ENCODE measurements at regions not wholly inside any gene's neighbourhood (a gene's known extent, or its start where the extent isn't known, plus 50 kb on each side); places are given as distances from the start of the nearest gene placed in this dataset.
"Not testable (repeated sequence)": the region's sequence is repeated elsewhere in the genome, so short reads cannot be mapped to it uniquely, and the experiment has no call there.

- DNase-seq (ENCODE audit: low read depth in 2 of 2, low spot score in 1 of 2) = no peak
Observed at GRCh38 chr1:30229960-30230359, 493.4 kb downstream of the MATN1 start.

GRCh38 chr1:30229557-30229956 lies 493.8 kb downstream of the MATN1 start:
- no peak for DNase-seq (ENCODE audit: low read depth in 2 of 2, low spot score in 1 of 2)

GRCh38 chr1:30226648-30227047 lies 496.7 kb downstream of the MATN1 start:
- no peak for DNase-seq (ENCODE audit: low read depth in 2 of 2, low spot score in 1 of 2)

GRCh38 chr1:30225357-30225756 lies 498.0 kb downstream of the MATN1 start:
- DNase-seq (ENCODE audit: low read depth in 2 of 2, low spot score in 1 of 2) = no peak

- no peak for DNase-seq (ENCODE audit: low read depth in 2 of 2, low spot score in 1 of 2)
Observed at GRCh38 chr1:30219675-30220074, 503.7 kb downstream of the MATN1 start.

GRCh38 chr1:30218438-30218837 lies 504.9 kb downstream of the MATN1 start:
- no peak for DNase-seq (ENCODE audit: low read depth in 2 of 2, low spot score in 1 of 2)

GRCh38 chr1:30216602-30217001 lies 506.8 kb downstream of the MATN1 start:
- no peak for DNase-seq (ENCODE audit: low read depth in 2 of 2, low spot score in 1 of 2)

- no peak for DNase-seq (ENCODE audit: low read depth in 2 of 2, low spot score in 1 of 2)
Observed at GRCh38 chr1:30213936-30214335, 509.4 kb downstream of the MATN1 start.

- not testable (repeated sequence) for DNase-seq (ENCODE audit: low read depth in 2 of 2, low spot score in 1 of 2)
Observed at GRCh38 chr1:30207962-30208361, 515.4 kb downstream of the MATN1 start.

GRCh38 chr1:30206631-30207030 lies 516.8 kb downstream of the MATN1 start:
- DNase-seq (ENCODE audit: low read depth in 2 of 2, low spot score in 1 of 2) = not testable (repeated sequence)

- not testable (repeated sequence) for DNase-seq (ENCODE audit: low read depth in 2 of 2, low spot score in 1 of 2)
Observed at GRCh38 chr1:30204916-30205315, 518.5 kb downstream of the MATN1 start.

GRCh38 chr1:30201015-30201414 lies 522.4 kb downstream of the MATN1 start:
- DNase-seq (ENCODE audit: low read depth in 2 of 2, low spot score in 1 of 2) = no peak

- no peak for DNase-seq (ENCODE audit: low read depth in 2 of 2, low spot score in 1 of 2)
Observed at GRCh38 chr1:30200161-30200560, 523.2 kb downstream of the MATN1 start.

GRCh38 chr1:30199563-30199962 lies 523.8 kb downstream of the MATN1 start:
- DNase-seq (ENCODE audit: low read depth in 2 of 2, low spot score in 1 of 2) = no peak

- no peak for DNase-seq (ENCODE audit: low read depth in 2 of 2, low spot score in 1 of 2)
Observed at GRCh38 chr1:30198795-30199403, 524.5 kb downstream of the MATN1 start.

GRCh38 chr1:30198451-30198760 lies 525.0 kb downstream of the MATN1 start:
- DNase-seq (ENCODE audit: low read depth in 2 of 2, low spot score in 1 of 2) = no peak

- DNase-seq (ENCODE audit: low read depth in 2 of 2, low spot score in 1 of 2) = no peak
Observed at GRCh38 chr1:30197639-30198450, 525.5 kb downstream of the MATN1 start.

GRCh38 chr1:30196872-30197638 lies 526.3 kb downstream of the MATN1 start:
- no peak for DNase-seq (ENCODE audit: low read depth in 2 of 2, low spot score in 1 of 2)

- DNase-seq (ENCODE audit: low read depth in 2 of 2, low spot score in 1 of 2) = no peak
Observed at GRCh38 chr1:30196457-30196856, 526.9 kb downstream of the MATN1 start.

- no peak for DNase-seq (ENCODE audit: low read depth in 2 of 2, low spot score in 1 of 2)
Observed at GRCh38 chr1:30195424-30196134, 527.8 kb downstream of the MATN1 start.

GRCh38 chr1:30194741-30195423 lies 528.5 kb downstream of the MATN1 start:
- DNase-seq (ENCODE audit: low read depth in 2 of 2, low spot score in 1 of 2) = no peak

All from stimulated activated CD8-positive, alpha-beta memory T cell treated with anti-CD3 and anti-CD28 coated beads, Interleukin-4, amount 100 ng/mL, for 1 hour (primary cell).